ENCODE measurements at regions not wholly inside any gene's neighbourhood (a gene's known extent, or its start where the extent isn't known, plus 50 kb on each side); places are given as distances from the start of the nearest gene placed in this dataset.

DNA sequence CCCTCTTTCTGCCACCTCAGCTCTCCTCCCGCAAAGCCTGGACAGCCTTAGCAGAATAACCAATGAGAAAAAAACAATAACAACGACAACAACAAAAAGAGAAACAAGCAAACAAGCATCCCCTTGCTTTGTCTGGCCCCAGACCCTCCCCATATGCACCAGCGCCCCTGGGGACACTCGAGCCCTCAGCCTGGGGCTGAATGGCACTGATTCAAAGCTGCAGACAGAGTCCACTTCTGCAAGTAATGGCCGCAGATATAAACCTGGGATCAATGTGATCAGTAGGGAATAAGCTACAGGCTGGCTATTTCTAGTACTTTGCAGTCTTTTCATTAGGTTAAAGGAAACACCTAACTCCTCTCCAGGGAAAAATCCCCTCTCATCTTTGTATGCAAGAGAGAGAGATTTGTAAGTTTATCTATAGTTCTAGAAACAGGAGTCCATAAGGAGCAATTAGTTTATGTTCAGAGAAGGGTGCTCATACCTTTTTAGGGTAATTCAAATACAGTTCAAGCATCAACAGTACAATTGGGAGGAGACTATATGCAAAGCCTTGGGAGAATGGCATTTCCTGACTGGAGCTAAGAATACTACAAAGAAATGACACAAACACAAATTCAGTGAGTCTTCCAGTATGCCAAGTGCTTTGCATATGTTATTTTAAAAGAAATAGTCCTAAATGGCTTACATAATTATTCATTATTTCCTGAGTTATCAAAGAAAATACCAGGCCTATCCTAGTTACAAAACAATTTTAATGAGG lies 122.3 kb upstream of the DDX18 start:
- Mint-ChIP-seq H3K4me3 (no peak overlapping the region), H3K4me1 (no peaks in the 10 kb centered on the region), H3K27ac (no peak overlapping the region), H3K9me3 (peaks cover 0 to 4% (median 0%) of the 10 kb centered on the region in 7 donors), H3K27me3 (peaks cover 8% of the 10 kb centered on the region), H3K36me3 (no peaks in the 10 kb centered on the region)
- ATAC-seq (ENCODE audit: low read depth in 2 of 2) (no peak), DNase-seq (no peak)
- Histone ChIP-seq H3K9me3 (ENCODE audit: control insufficient read depth in 2 of 2, low read length in 2 of 2) (no peaks in the 10 kb centered on the region), H3K27me3 (ENCODE audit: control insufficient read depth, insufficient read depth, low read length) (no peaks in the 10 kb centered on the region), H3K36me3 (ENCODE audit: control insufficient read depth, insufficient read depth, low read length) (no peaks in the 10 kb centered on the region), H3K4me1 (ENCODE audit: control insufficient read depth, insufficient read depth, low read length, poor library complexity, severe bottlenecking) (no peaks in the 10 kb centered on the region), H3K27ac (ENCODE audit: insufficient read depth, low read length, poor library complexity, severe bottlenecking) (no peak overlapping the region), H3K4me3 (ENCODE audit: low read depth, low read length) (no peak overlapping the region)

DNA sequence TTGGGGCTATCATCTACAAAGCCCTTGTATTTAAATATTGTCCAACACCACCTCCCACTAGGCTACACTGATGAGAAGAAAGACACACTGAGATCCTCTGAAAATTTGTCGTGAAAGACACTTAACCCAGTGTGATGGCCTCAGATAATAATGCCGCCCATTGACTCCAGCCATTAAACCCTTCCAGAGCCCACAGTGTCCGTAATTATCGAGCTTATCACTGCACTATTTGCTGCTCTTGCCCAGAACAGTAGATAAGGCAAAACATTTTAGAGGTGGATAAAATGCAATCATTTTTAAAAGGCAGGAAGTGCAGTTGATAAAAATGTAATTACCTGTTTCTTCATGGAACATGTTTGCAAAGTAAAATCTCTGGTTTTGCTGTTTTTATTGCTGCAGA lies 121.3 kb upstream of the DDX18 start:
- DNase-seq (no peak), ATAC-seq (ENCODE audit: low read depth in 2 of 2) (no peak)
- H3K27ac Mint-ChIP-seq: no peak overlapping the region
- no peaks in the 10 kb centered on the region for H3K4me1 ChIP-seq (ENCODE audit: control insufficient read depth, insufficient read depth, low read length, poor library complexity, severe bottlenecking)
- H3K9me3 Mint-ChIP-seq: peaks cover 0 to 3% (median 0%) of the 10 kb centered on the region in 7 donors
- peaks cover 8% of the 10 kb centered on the region for H3K27me3 Mint-ChIP-seq
- no peaks in the 10 kb centered on the region for H3K4me1 Mint-ChIP-seq
- H3K27me3 ChIP-seq (ENCODE audit: control insufficient read depth, insufficient read depth, low read length): no peaks in the 10 kb centered on the region
- H3K4me3 ChIP-seq (ENCODE audit: low read depth, low read length): no peak overlapping the region
- no peaks in the 10 kb centered on the region for H3K9me3 ChIP-seq (ENCODE audit: control insufficient read depth in 2 of 2, low read length in 2 of 2)
- no peak overlapping the region for H3K4me3 Mint-ChIP-seq
- H3K36me3 ChIP-seq (ENCODE audit: control insufficient read depth, insufficient read depth, low read length): no peaks in the 10 kb centered on the region
- H3K27ac ChIP-seq (ENCODE audit: insufficient read depth, low read length, poor library complexity, severe bottlenecking): no peak overlapping the region
- H3K36me3 Mint-ChIP-seq: no peaks in the 10 kb centered on the region

DNA sequence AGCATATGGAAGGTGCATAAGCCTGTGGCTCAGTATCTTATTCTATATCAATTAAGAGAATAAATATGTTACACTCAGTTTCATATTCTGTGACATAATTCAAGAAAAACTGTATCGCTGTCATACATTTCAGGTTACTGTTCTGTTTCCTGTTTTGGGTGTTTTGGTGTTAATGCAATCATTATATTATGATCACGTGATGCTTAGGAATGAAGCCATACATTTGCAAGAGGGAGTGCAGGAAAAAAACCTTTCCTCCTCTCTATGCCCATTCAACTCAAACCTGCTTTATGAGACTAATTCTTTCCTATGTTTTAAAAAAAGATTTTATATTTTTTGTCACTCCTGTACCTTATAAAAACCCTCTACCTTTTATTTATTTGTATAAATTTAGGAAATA lies 120.8 kb upstream of the DDX18 start:
- H3K9me3 ChIP-seq (ENCODE audit: control insufficient read depth in 2 of 2, low read length in 2 of 2): no peaks in the 10 kb centered on the region
- H3K9me3 Mint-ChIP-seq: peaks cover 0 to 3% (median 0%) of the 10 kb centered on the region in 7 donors
- no peak for DNase-seq
- no peak for ATAC-seq (ENCODE audit: low read depth in 2 of 2)
- H3K27me3 ChIP-seq (ENCODE audit: control insufficient read depth, insufficient read depth, low read length): no peaks in the 10 kb centered on the region
- H3K4me3 ChIP-seq (ENCODE audit: low read depth, low read length): no peak overlapping the region
- no peak overlapping the region for H3K27ac ChIP-seq (ENCODE audit: insufficient read depth, low read length, poor library complexity, severe bottlenecking)
- H3K36me3 Mint-ChIP-seq: no peaks in the 10 kb centered on the region
- H3K4me1 Mint-ChIP-seq: no peaks in the 10 kb centered on the region
- no peak overlapping the region for H3K4me3 Mint-ChIP-seq
- no peak overlapping the region for H3K27ac Mint-ChIP-seq
- peaks cover 8% of the 10 kb centered on the region for H3K27me3 Mint-ChIP-seq
- no peaks in the 10 kb centered on the region for H3K36me3 ChIP-seq (ENCODE audit: control insufficient read depth, insufficient read depth, low read length)
- no peaks in the 10 kb centered on the region for H3K4me1 ChIP-seq (ENCODE audit: control insufficient read depth, insufficient read depth, low read length, poor library complexity, severe bottlenecking)

DNA sequence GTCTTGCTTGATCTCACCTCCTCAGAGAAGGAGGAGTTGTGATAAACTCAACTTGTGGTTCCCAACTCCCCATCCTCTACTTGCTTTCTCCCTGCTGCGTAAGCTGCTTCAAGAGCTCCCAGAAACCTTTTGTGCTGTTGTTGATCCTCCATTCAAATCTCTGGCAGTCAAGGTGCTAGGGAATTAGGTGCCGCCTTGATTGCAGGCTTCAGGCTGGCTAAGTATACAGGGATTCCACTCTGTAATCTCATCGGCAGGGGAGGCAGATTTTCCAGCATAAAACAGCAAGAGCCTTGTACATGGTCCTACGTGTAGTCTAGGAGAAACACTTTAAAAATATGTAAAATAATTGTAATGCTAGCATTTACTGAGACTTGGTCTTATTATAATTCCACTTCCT lies 116.2 kb upstream of the DDX18 start:
- H3K4me1 Mint-ChIP-seq: no peaks in the 10 kb centered on the region
- no peaks in the 10 kb centered on the region for H3K36me3 Mint-ChIP-seq
- Histone ChIP-seq H3K27ac (ENCODE audit: insufficient read depth, low read length, poor library complexity, severe bottlenecking) (no peak overlapping the region), H3K9me3 (ENCODE audit: control insufficient read depth in 2 of 2, low read length in 2 of 2) (no peaks in the 10 kb centered on the region), H3K4me1 (ENCODE audit: control insufficient read depth, insufficient read depth, low read length, poor library complexity, severe bottlenecking) (no peaks in the 10 kb centered on the region), H3K36me3 (ENCODE audit: control insufficient read depth, insufficient read depth, low read length) (no peaks in the 10 kb centered on the region), H3K4me3 (ENCODE audit: low read depth, low read length) (no peak overlapping the region), H3K27me3 (ENCODE audit: control insufficient read depth, insufficient read depth, low read length) (peaks cover 2% of the 10 kb centered on the region)
- no peak for DNase-seq
- H3K27ac Mint-ChIP-seq: no peak overlapping the region
- no peak overlapping the region for H3K4me3 Mint-ChIP-seq
- ATAC-seq (ENCODE audit: low read depth in 2 of 2): no peak
- no peaks in the 10 kb centered on the region for H3K27me3 Mint-ChIP-seq
- no peaks in the 10 kb centered on the region for H3K9me3 Mint-ChIP-seq

DNA sequence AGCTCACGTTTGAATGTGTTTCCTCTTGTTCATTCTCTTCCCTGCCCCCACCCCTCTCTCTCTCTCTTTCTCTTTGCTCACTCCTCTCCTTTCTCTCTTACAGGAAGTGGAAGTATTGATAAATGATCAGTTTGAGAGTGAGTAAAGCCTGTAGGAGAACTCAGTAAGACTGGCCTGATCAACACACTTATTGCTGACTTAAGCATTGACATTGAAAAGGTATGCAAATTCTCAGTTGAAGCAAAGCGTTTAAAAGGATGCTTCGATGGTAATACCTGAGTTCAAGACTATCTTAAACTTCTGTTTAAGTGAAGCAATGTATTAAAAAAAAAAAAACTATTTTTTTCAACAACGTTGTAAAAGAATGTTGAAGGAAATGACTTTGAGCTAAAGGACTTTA lies 115.7 kb upstream of the DDX18 start:
- Mint-ChIP-seq H3K27me3 (no peaks in the 10 kb centered on the region), H3K36me3 (no peaks in the 10 kb centered on the region), H3K4me1 (no peaks in the 10 kb centered on the region), H3K9me3 (no peaks in the 10 kb centered on the region), H3K4me3 (no peak overlapping the region), H3K27ac (no peak overlapping the region)
- Histone ChIP-seq H3K27me3 (ENCODE audit: control insufficient read depth, insufficient read depth, low read length) (peaks cover 2% of the 10 kb centered on the region), H3K4me1 (ENCODE audit: control insufficient read depth, insufficient read depth, low read length, poor library complexity, severe bottlenecking) (no peaks in the 10 kb centered on the region), H3K9me3 (ENCODE audit: control insufficient read depth in 2 of 2, low read length in 2 of 2) (no peaks in the 10 kb centered on the region), H3K4me3 (ENCODE audit: low read depth, low read length) (no peak overlapping the region), H3K36me3 (ENCODE audit: control insufficient read depth, insufficient read depth, low read length) (no peaks in the 10 kb centered on the region), H3K27ac (ENCODE audit: insufficient read depth, low read length, poor library complexity, severe bottlenecking) (no peak overlapping the region)
- DNase-seq: no peak
- no peak for ATAC-seq (ENCODE audit: low read depth in 2 of 2)

DNA sequence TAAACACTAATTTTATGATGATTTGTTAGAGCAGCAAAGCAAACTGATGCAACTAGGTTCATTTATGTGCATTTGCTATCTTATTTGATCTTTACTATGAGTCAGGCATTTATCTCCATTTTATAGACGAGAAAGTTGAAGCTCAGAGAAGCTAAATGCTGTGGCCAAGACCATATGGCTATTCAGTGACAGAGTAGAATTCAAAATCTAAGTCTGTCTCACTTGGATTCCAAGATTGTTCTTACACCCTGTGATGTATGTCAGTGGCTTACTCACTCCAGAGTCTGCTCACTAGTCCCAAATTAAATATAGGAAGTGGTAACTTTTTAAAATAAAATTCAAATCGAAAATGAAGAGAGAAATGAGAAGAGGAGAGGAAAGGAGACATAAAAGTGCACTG lies 114.0 kb upstream of the DDX18 start:
- Histone ChIP-seq H3K4me1 (ENCODE audit: control insufficient read depth, insufficient read depth, low read length, poor library complexity, severe bottlenecking) (no peaks in the 10 kb centered on the region), H3K9me3 (ENCODE audit: control insufficient read depth in 2 of 2, low read length in 2 of 2) (no peaks in the 10 kb centered on the region), H3K27me3 (ENCODE audit: control insufficient read depth, insufficient read depth, low read length) (peaks cover 2% of the 10 kb centered on the region), H3K4me3 (ENCODE audit: low read depth, low read length) (no peak overlapping the region), H3K27ac (ENCODE audit: insufficient read depth, low read length, poor library complexity, severe bottlenecking) (no peak overlapping the region), H3K36me3 (ENCODE audit: control insufficient read depth, insufficient read depth, low read length) (no peaks in the 10 kb centered on the region)
- Mint-ChIP-seq H3K27ac (no peak overlapping the region), H3K9me3 (no peaks in the 10 kb centered on the region), H3K36me3 (no peaks in the 10 kb centered on the region), H3K27me3 (no peaks in the 10 kb centered on the region), H3K4me1 (no peaks in the 10 kb centered on the region), H3K4me3 (no peak overlapping the region)
- DNase-seq (no peak), ATAC-seq (ENCODE audit: low read depth in 2 of 2) (no peak)

DNA sequence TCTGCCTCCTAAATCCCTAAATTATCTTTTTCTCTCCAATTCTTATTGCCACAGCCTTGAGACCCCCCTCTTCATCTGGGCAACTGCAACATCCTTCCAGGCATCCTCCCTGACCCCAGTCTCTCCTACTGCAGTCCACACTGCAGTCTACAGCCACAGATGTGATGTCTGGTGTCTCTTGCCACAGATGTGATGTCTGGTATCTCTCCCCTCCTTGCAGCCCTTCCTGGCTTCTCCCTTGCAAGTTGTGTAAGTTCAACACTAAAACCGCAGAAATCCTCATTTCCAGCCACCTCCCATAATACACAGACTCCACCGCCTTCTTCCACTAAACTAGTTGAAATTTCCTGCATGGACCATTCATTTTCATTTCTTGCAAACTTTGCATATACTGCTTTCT lies 113.1 kb upstream of the DDX18 start:
- Mint-ChIP-seq H3K9me3 (no peaks in the 10 kb centered on the region), H3K36me3 (no peaks in the 10 kb centered on the region), H3K27ac (no peak overlapping the region), H3K4me3 (no peak overlapping the region), H3K27me3 (no peaks in the 10 kb centered on the region), H3K4me1 (no peaks in the 10 kb centered on the region)
- DNase-seq (no peak), ATAC-seq (ENCODE audit: low read depth in 2 of 2) (no peak)
- Histone ChIP-seq H3K36me3 (ENCODE audit: control insufficient read depth, insufficient read depth, low read length) (no peaks in the 10 kb centered on the region), H3K4me1 (ENCODE audit: control insufficient read depth, insufficient read depth, low read length, poor library complexity, severe bottlenecking) (no peaks in the 10 kb centered on the region), H3K9me3 (ENCODE audit: control insufficient read depth in 2 of 2, low read length in 2 of 2) (no peaks in the 10 kb centered on the region), H3K27ac (ENCODE audit: insufficient read depth, low read length, poor library complexity, severe bottlenecking) (no peak overlapping the region), H3K27me3 (ENCODE audit: control insufficient read depth, insufficient read depth, low read length) (peaks cover 2% of the 10 kb centered on the region), H3K4me3 (ENCODE audit: low read depth, low read length) (no peak overlapping the region)

DNA sequence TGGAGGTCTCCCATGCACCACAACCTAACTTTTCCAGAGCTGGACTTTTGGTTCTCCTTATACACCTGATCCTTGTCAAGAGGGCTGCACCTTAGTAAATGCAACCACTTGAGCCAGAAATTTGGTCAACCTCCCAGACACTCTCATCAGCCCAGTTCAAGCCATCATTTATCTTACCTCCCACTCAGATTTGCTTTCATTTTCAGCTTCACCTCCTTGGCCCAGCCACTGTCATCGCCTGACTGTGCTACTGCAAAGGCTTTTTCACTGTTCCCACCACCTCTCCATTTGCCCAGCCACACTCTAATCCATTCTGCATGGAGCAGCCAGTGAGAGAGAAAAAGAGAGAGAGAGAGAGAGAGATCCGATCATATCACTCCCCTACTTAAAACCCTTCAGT lies 112.4 kb upstream of the DDX18 start:
- H3K27me3 ChIP-seq (ENCODE audit: control insufficient read depth, insufficient read depth, low read length): peaks cover 2% of the 10 kb centered on the region
- H3K9me3 Mint-ChIP-seq: no peaks in the 10 kb centered on the region
- no peaks in the 10 kb centered on the region for H3K4me1 ChIP-seq (ENCODE audit: control insufficient read depth, insufficient read depth, low read length, poor library complexity, severe bottlenecking)
- no peaks in the 10 kb centered on the region for H3K4me1 Mint-ChIP-seq
- ATAC-seq (ENCODE audit: low read depth in 2 of 2): no peak
- H3K9me3 ChIP-seq (ENCODE audit: control insufficient read depth in 2 of 2, low read length in 2 of 2): no peaks in the 10 kb centered on the region
- no peak overlapping the region for H3K4me3 Mint-ChIP-seq
- DNase-seq: no peak
- H3K4me3 ChIP-seq (ENCODE audit: low read depth, low read length): no peak overlapping the region
- no peaks in the 10 kb centered on the region for H3K27me3 Mint-ChIP-seq
- H3K36me3 Mint-ChIP-seq: no peaks in the 10 kb centered on the region
- H3K36me3 ChIP-seq (ENCODE audit: control insufficient read depth, insufficient read depth, low read length): no peaks in the 10 kb centered on the region
- no peak overlapping the region for H3K27ac Mint-ChIP-seq
- H3K27ac ChIP-seq (ENCODE audit: insufficient read depth, low read length, poor library complexity, severe bottlenecking): no peak overlapping the region
